Spinal cord (tissue), 9 donors: ENCODE measurements at regions not wholly inside any gene's neighbourhood (a gene's known extent, or its start where the extent isn't known, plus 50 kb on each side); places are given as distances from the start of the nearest gene placed in this dataset.

ENCODE experiments used
- DNase-seq, 6 donors: peaks; one replicate each; pipeline versions ENCODE4 v3.0.0 to v3.0.0-alpha.2; 2013 to 2015; ENCODE audit warnings: low spot score in 6 of 6, low read depth in 4 of 6
- H3K27ac ChIP-seq: one replicate; pipeline ENCODE4 v1.5.1; 2013; ENCODE audit warnings: low read depth, low read length, control low read depth
- H3K27me3 ChIP-seq: one replicate; pipeline ENCODE4 v1.6.1; 2013; ENCODE audit warnings: low read length; ENCODE audit not compliant: control insufficient read depth, insufficient read depth
- H3K36me3 ChIP-seq: one replicate; pipeline ENCODE4 v1.6.1; 2013; ENCODE audit warnings: low read length; ENCODE audit not compliant: control insufficient read depth, insufficient read depth
- H3K4me1 ChIP-seq: one replicate; pipeline ENCODE4 v1.6.1; 2013; ENCODE audit warnings: low read length; ENCODE audit not compliant: control insufficient read depth, insufficient read depth
- H3K4me3 ChIP-seq: one replicate; pipeline ENCODE4 v1.5.1; 2013; ENCODE audit warnings: low read depth, low read length, control low read depth
- H3K9me3 ChIP-seq: one replicate; pipeline ENCODE4 v1.6.1; 2013; ENCODE audit warnings: low read length; ENCODE audit not compliant: control insufficient read depth, insufficient read depth
- WGBS: methylation state at CpG from one replicate; pipeline ENCODE4 v1.1.5; 2013; ENCODE audit warnings: missing lambda C conversion rate; ENCODE audit not compliant: insufficient coverage; 5-methylcytosine and 5-hydroxymethylcytosine counted together
- donor health status: healthy.

GRCh38 chr12:92987362-92987761, 58.3 kb upstream of the EEA1 start:
- Histone ChIP-seq H3K9me3 (peaks cover 2% of the 10 kb centered on the region), H3K4me1 (peaks cover 5% of the 10 kb centered on the region), H3K27ac (peak overlapping the region; percentile 73), H3K36me3 (no peaks in the 10 kb centered on the region), H3K4me3 (no peak overlapping the region), H3K27me3 (no peaks in the 10 kb centered on the region)
- peak in 5 of 6 donors; percentile 67 to 96 (median 73) for DNase-seq
- WGBS: no CpG with 5 or more reads among the region's 3 CpGs

DNA sequence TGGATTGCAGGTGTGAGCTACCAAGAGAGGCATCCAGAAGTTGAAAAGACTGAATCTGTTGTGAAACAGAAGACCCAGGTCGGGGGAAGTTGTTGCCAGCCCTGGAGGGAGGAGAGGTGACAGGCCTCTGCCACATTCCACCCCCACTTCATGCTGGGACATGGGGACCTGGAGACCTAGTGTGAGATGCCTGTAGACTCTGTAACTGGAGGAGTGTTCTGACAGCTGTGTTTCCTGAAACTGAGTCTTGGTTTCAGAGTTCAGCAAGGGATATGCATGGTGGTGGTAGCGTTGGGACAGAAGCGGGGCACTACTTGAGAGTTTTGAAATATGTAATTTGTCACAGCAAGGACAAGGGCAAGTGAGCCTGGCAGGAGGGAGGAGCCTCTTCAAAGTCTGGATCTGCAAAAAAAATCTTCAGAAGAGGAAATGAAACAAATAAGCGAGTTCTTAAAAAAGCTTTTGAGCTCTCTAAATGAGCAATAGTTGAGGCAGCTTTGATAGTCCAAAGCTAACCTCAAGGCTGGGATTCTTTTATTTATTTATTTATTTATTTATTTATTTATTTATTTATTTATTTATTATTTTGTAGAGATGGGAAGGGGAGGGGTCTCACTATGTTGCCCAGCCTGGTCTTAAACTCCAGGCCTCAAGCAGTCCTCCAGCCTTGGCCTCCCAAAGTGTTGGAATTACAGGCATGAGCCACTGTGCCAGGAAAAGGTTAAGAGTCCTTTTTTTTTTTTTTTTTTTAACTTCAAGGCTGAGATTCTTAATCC, 58.9 kb upstream of the EEA1 start:
- Histone ChIP-seq H3K4me1 (peaks cover 5% of the 10 kb centered on the region), H3K9me3 (peaks cover 2% of the 10 kb centered on the region), H3K27me3 (no peaks in the 10 kb centered on the region), H3K4me3 (no peak overlapping the region), H3K36me3 (no peaks in the 10 kb centered on the region), H3K27ac (peak overlapping the region; percentile 73)
- DNase-seq: no peak
- 88% methylated on average over 2 of the region's 4 CpGs for WGBS

GRCh38 chr12:92988622-92989130, 59.6 kb upstream of the EEA1 start:
- Histone ChIP-seq H3K4me1 (peaks cover 5% of the 10 kb centered on the region), H3K9me3 (peaks cover 2% of the 10 kb centered on the region), H3K36me3 (no peaks in the 10 kb centered on the region), H3K27ac (peak overlapping the region; percentile 73), H3K27me3 (no peaks in the 10 kb centered on the region), H3K4me3 (no peak overlapping the region)
- no CpG with 5 or more reads among the region's 1 CpG for WGBS
- DNase-seq: no peak

DNA sequence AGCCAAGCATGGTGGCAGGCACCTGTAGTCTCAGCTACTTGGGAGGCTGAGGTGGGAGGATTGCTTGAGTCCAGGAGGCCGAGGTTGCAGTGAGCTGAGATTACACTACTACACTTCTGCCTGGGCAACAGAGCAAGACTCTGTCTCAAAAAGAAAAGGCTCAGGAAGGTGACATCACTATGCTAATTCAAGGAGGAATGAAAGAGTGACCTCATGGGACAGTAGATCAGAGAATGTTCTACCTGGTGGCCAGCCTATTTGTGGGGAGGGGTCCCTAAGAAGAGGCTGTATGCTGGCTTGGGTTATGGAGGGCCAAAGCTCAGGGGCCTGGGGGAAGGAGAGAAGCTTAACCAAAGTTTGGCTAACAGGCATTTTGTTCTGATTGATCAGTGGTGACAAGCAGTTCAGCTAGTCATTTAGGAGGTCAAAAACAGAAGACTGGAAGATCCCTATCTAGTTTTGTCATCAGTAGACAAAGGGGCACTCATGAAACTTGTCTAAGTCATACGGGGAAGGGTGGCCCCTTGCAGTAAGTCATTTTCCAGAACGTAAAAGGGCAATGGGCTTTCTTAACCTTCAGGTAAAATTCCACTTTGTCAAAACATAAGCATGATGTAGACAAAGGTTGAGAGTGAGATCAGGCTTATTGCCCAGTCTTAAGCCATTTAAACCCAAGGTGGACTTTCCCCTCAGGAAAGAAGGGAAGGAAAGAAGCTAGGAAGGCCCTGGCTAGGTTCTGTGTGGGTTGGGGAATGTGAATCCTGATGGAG, 60.8 kb upstream of the EEA1 start:
- H3K4me3 ChIP-seq: no peak overlapping the region
- H3K36me3 ChIP-seq: no peaks in the 10 kb centered on the region
- 88% methylated on average over 3 of the region's 3 CpGs for WGBS
- no peak for DNase-seq
- no peaks in the 10 kb centered on the region for H3K27me3 ChIP-seq
- no peaks in the 10 kb centered on the region for H3K9me3 ChIP-seq
- H3K4me1 ChIP-seq: peaks cover 5% of the 10 kb centered on the region
- H3K27ac ChIP-seq: no peak overlapping the region

DNA sequence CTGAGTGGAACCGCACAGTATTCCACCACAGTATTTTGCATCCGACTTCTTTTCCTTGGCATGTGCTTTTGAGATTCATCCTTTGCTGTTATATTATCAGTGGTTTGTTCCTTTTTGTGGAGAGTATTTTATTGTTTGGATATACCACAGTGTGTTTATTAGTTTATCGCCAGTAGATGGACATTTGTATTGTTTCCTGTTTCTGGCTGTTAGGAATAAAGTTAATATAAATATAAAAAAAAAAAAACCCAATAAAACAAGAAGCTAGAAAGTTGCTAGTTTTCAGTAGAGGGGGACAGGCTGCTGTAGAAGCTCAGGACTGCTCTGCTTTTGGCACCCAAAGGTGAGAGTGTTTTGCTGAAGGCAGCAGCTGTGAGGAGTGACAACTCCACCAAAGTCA, 62.0 kb upstream of the EEA1 start:
- Histone ChIP-seq H3K4me3 (no peak overlapping the region), H3K27ac (no peak overlapping the region), H3K9me3 (no peaks in the 10 kb centered on the region), H3K4me1 (peaks cover 5% of the 10 kb centered on the region), H3K27me3 (no peaks in the 10 kb centered on the region), H3K36me3 (no peaks in the 10 kb centered on the region)
- WGBS: no CpG with 5 or more reads among the region's 3 CpGs
- DNase-seq: no peak

DNA sequence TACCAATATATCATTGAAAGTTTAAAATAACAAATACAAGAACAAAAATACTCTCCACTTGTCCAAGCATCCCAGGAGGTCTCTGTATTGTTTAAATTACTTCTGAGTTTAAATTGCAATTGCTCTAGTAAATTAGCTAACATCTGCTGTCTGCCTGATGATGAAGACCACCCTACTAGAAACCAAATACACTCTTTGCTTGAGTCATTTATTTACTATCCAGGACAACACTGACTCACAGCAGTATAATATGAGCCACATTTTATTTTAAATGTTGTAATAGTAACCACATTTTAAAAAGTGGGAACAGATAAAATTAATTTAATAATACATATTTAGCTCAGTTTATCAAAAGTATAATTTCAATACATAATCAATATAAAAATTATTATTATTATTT, 62.9 kb upstream of the EEA1 start:
- Histone ChIP-seq H3K27me3 (no peaks in the 10 kb centered on the region), H3K4me3 (no peak overlapping the region), H3K36me3 (no peaks in the 10 kb centered on the region), H3K27ac (no peak overlapping the region), H3K9me3 (no peaks in the 10 kb centered on the region), H3K4me1 (peaks cover 5% of the 10 kb centered on the region)
- peak in 1 of 6 donors; percentile 10 for DNase-seq

GRCh38 chr12:92993259-92993658, 64.2 kb upstream of the EEA1 start:
- H3K27me3 ChIP-seq: no peaks in the 10 kb centered on the region
- no peak for DNase-seq
- no CpG with 5 or more reads among the region's 1 CpG for WGBS

GRCh38 chr12:92995258-92995903, 66.3 kb upstream of the EEA1 start:
- H3K9me3 ChIP-seq: no peaks in the 10 kb centered on the region
- H3K27ac ChIP-seq: no peak overlapping the region
- no peaks in the 10 kb centered on the region for H3K4me1 ChIP-seq
- DNase-seq: no peak
- no peak overlapping the region for H3K4me3 ChIP-seq
- no peaks in the 10 kb centered on the region for H3K27me3 ChIP-seq
- 72% methylated on average over 5 of the region's 7 CpGs for WGBS
- H3K36me3 ChIP-seq: no peaks in the 10 kb centered on the region

More at GRCh38 chr12:92993259-92993658, 64.2 kb upstream of the EEA1 start:
- Histone ChIP-seq H3K36me3 (no peaks in the 10 kb centered on the region), H3K27ac (no peak overlapping the region), H3K4me1 (no peaks in the 10 kb centered on the region), H3K4me3 (no peak overlapping the region), H3K9me3 (no peaks in the 10 kb centered on the region)

- Histone ChIP-seq H3K9me3 (no peaks in the 10 kb centered on the region), H3K36me3 (no peaks in the 10 kb centered on the region), H3K4me1 (no peaks in the 10 kb centered on the region), H3K27ac (no peak overlapping the region), H3K4me3 (no peak overlapping the region), H3K27me3 (no peaks in the 10 kb centered on the region)
- no peak for DNase-seq
- 93% methylated on average over 4 of the region's 5 CpGs for WGBS
Observed at GRCh38 chr12:93000026-93000425, 70.9 kb upstream of the EEA1 start.
